Sigmoid colon (tissue), 6 donors: ENCODE measurements at regions not wholly inside any gene's neighbourhood (a gene's known extent, or its start where the extent isn't known, plus 50 kb on each side); places are given as distances from the start of the nearest gene placed in this dataset.

Experiments used
- DNase-seq: peaks from one replicate; pipeline ENCODE4 v3.0.0-alpha.2; 2019
- H3K27ac ChIP-seq, 4 donors: fragments of 200-600 bp; sonication (generic); one replicate each; pipeline ENCODE4 v1.5.1; 2016 to 2019; ENCODE audit warnings: mild to moderate bottlenecking in 1 of 4
- H3K27me3 ChIP-seq, 3 donors: fragments of 200-600 bp; sonication (generic); one replicate each; pipeline ENCODE4 v1.5.1; 2019; ENCODE audit warnings: mild to moderate bottlenecking in 1 of 3
- H3K36me3 ChIP-seq, 4 donors: fragments of 200-600 bp; sonication (generic); one replicate each; pipeline ENCODE4 v1.5.1; 2016 to 2019
- H3K4me1 ChIP-seq, 4 donors: fragments of 200-600 bp; sonication (generic); one replicate each; pipeline ENCODE4 v1.5.1; 2017 to 2019
- H3K4me3 ChIP-seq, 4 donors: fragments of 200-600 bp; sonication (generic); one replicate each; pipeline ENCODE4 v1.5.1; 2017 to 2019; ENCODE audit warnings: mild to moderate bottlenecking in 2 of 4, moderate library complexity in 1 of 4
- H3K9me3 ChIP-seq, 4 donors: fragments of 200-600 bp in 3 of 4; sonication (generic) in 3 of 4; one replicate each; pipeline versions ENCODE4 v1.5.1 to v1.6.1; 2013 to 2019
- CTCF ChIP-seq, 4 experiments: fragments of 450-650 bp in 3 of 4; fragments of 200-600 bp in 1 of 4; IDR thresholded peaks; one replicate each; pipeline ENCODE4 v1.5.1; 2016 to 2019; ENCODE audit warnings: antibody characterized with exemption in 4 of 4, mild to moderate bottlenecking in 3 of 4, moderate library complexity in 2 of 4
- EP300 ChIP-seq, 4 donors: sonication (generic); formaldehyde crosslinking; IDR thresholded peaks; one replicate each; pipeline ENCODE4 v1.6.1; 2017; ENCODE audit warnings: antibody characterized with exemption in 4 of 4
- POLR2A ChIP-seq, 2 donors: fragments of 450-650 bp; IDR thresholded peaks; one replicate each; pipeline ENCODE4 v1.6.1; 2016; ENCODE audit warnings: antibody characterized with exemption in 2 of 2, mild to moderate bottlenecking in 2 of 2, moderate library complexity in 2 of 2
- POLR2AphosphoS5 ChIP-seq, 4 donors: sonication (generic); formaldehyde crosslinking; IDR thresholded peaks; one replicate each; pipeline ENCODE4 v1.6.1; 2017; ENCODE audit warnings: antibody characterized with exemption in 4 of 4
- WGBS, 2 donors: extraction: QIAGEN DNeasy Blood & Tissue Kit; methylation state at CpG; one replicate each; pipeline ENCODE4 v1.1.7; 2013; 5-methylcytosine and 5-hydroxymethylcytosine counted together
- intact Hi-C: fragments of 100-400 bp; cut with DNase I; formaldehyde crosslinking; loops from one replicate; pipeline ENCODE4 v1.15.1; 2023
- donor health status: healthy with polysubstance abuse.
- donor health status: healthy.

DNA sequence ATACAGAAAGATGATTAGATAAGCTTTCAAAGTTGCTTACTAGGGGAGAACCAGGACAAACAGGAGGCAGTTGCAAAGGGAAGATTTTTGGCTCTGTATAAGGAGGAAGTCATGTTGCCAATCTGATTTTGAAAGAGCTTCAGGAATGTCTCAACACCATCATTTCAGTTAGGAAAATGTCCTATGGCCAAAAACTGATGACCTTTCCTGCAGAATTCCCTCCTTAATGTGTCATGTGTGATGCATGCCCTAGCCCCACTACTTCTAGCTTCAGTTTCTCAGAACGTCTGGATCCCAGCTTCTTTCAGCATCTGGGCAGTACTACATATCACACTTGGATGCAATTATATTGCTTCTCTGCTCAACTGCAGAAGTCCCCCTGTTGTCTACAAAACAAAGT, 211.5 kb upstream of the NREP start:
- no peaks in the 10 kb centered on the region for H3K27me3 ChIP-seq
- no peak overlapping the region for H3K4me3 ChIP-seq
- H3K36me3 ChIP-seq: no peaks in the 10 kb centered on the region
- peaks cover 0 to 11% (median 8%) of the 10 kb centered on the region in 4 donors for H3K4me1 ChIP-seq
- H3K27ac ChIP-seq: no peak overlapping the region
- intact Hi-C loops: no loop called here
- TF ChIP-seq POLR2A (IDR thresholded peaks at IDR 0.05) (no peak), EP300 (IDR thresholded peaks at IDR 0.05) (no peak), POLR2AphosphoS5 (IDR thresholded peaks at IDR 0.05) (no peak), CTCF (IDR thresholded peaks at IDR 0.05) (no peak)
- no peaks in the 10 kb centered on the region for H3K9me3 ChIP-seq
- no peak for DNase-seq
- WGBS, 2 donors: 67 to 76% methylated on average over 1 of the region's 1 CpG

DNA sequence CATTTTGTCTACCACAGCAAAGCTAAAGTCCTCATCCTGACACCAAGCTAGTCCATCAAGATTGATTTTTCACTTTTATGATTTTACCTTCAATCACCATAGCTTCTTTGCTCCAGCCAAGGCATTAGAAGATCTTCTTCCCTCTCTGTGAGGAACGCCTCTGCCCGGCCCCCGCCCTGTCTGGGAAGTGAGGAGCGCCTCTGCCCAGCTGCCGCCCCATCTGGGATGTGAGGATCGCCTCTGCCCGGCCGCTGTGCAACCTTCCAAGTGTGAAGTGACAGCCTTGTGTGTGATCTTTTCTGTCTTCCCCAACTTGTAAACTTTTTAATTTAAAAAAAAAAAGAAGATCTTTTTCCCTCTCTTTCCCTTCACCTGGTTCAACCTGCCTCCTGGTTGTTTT, 210.5 kb upstream of the NREP start:
- WGBS, 2 donors: 93 to 94% methylated on average over 8 of the region's 8 CpGs
- TF ChIP-seq EP300 (IDR thresholded peaks at IDR 0.05) (no peak), POLR2A (IDR thresholded peaks at IDR 0.05) (no peak), POLR2AphosphoS5 (IDR thresholded peaks at IDR 0.05) (no peak), CTCF (IDR thresholded peaks at IDR 0.05) (no peak)
- H3K9me3 ChIP-seq: no peaks in the 10 kb centered on the region
- H3K36me3 ChIP-seq: no peaks in the 10 kb centered on the region
- H3K27ac ChIP-seq: no peak overlapping the region
- no peaks in the 10 kb centered on the region for H3K27me3 ChIP-seq
- intact Hi-C loops: no loop called here
- H3K4me3 ChIP-seq: no peak overlapping the region
- no peak for DNase-seq
- peaks cover 0 to 1% (median under 1%) of the 10 kb centered on the region in 4 donors for H3K4me1 ChIP-seq

DNA sequence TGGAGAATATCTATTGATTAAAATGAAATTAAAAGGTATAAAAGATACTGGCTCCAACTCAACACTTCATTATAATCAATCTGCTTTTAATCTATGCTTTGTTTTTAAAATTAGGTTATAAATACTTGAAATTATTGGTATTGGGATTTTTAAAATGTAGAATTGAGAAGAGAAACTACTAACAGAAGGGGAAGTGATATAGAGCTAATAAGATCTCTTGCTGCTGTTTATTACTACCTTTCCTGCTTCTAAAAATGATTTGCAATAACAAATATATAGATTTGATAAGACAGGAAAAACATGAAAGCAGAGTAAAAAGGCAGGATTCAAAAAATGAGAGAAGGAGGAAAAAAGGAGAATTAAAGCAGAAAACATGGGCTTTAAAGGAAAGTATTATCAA, 209.3 kb upstream of the NREP start:
- no peak overlapping the region for H3K4me3 ChIP-seq
- H3K9me3 ChIP-seq: no peaks in the 10 kb centered on the region
- H3K27ac ChIP-seq: no peak overlapping the region
- no peaks in the 10 kb centered on the region for H3K27me3 ChIP-seq
- no peak for TF ChIP-seq POLR2A (IDR thresholded peaks at IDR 0.05)
- TF ChIP-seq POLR2AphosphoS5 (IDR thresholded peaks at IDR 0.05): no peak
- peaks cover 0 to 8% (median 4%) of the 10 kb centered on the region in 4 donors for H3K4me1 ChIP-seq
- H3K36me3 ChIP-seq: no peaks in the 10 kb centered on the region
- DNase-seq: no peak
- intact Hi-C loops: no loop called here

DNA sequence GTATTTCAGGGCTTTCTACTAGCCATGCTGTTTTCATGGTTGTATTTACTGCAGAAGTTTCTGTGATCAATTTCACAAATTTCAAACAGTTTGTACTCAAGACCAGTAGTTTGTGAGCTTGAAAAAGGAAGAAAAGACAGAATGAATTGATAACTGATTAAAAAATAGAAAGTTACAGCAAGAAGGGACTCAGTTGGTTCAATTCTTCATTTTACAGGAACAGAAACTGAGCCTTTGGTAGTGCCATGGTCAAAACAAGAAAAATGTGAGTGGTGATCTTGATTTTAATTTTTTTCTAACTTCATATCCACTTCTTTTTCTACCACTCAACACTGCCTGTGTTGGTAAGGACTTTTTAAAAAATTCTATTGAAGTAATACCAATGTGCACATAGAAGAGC, 206.6 kb upstream of the NREP start:
- intact Hi-C loops: no loop called here
- no peaks in the 10 kb centered on the region for H3K27me3 ChIP-seq
- H3K4me1 ChIP-seq: peaks cover 0 to 19% (median 16%) of the 10 kb centered on the region in 4 donors
- no peak overlapping the region for H3K27ac ChIP-seq
- no peak overlapping the region for H3K4me3 ChIP-seq
- no peaks in the 10 kb centered on the region for H3K36me3 ChIP-seq
- H3K9me3 ChIP-seq: no peaks in the 10 kb centered on the region
- no peak for TF ChIP-seq EP300 (IDR thresholded peaks at IDR 0.05)
- no peak for TF ChIP-seq CTCF (IDR thresholded peaks at IDR 0.05)
- no peak for TF ChIP-seq POLR2AphosphoS5 (IDR thresholded peaks at IDR 0.05)
- TF ChIP-seq POLR2A (IDR thresholded peaks at IDR 0.05): no peak
- no peak for DNase-seq

- Histone ChIP-seq H3K27ac (no peak overlapping the region), H3K36me3 (no peaks in the 10 kb centered on the region), H3K4me1 (peaks cover 0 to 19% (median 16%) of the 10 kb centered on the region in 4 donors), H3K9me3 (no peaks in the 10 kb centered on the region), H3K27me3 (no peaks in the 10 kb centered on the region), H3K4me3 (no peak overlapping the region)
- DNase-seq: no peak
- intact Hi-C loops: no loop called here
- no peak for TF ChIP-seq CTCF (IDR thresholded peaks at IDR 0.05)
- no peak for TF ChIP-seq EP300 (IDR thresholded peaks at IDR 0.05)
- TF ChIP-seq POLR2A (IDR thresholded peaks at IDR 0.05): no peak
- TF ChIP-seq POLR2AphosphoS5 (IDR thresholded peaks at IDR 0.05): no peak
- WGBS, 2 donors: 89 to 94% methylated on average over 9 of the region's 9 CpGs
Observed at GRCh38 chr5:111962906-111963305, 205.9 kb upstream of the NREP start.
